ENCODE measurements at regions not wholly inside any gene's neighbourhood (a gene's known extent, or its start where the extent isn't known, plus 50 kb on each side); places are given as distances from the start of the nearest gene placed in this dataset.
"Not testable (repeated sequence)": the region's sequence is repeated elsewhere in the genome, so short reads cannot be mapped to it uniquely, and the experiment has no call there.

GRCh38 chr3:118245312-118245711 lies 789.3 kb downstream of the IGSF11 start:
- CTCF ChIA-PET, result no interaction called here
- H3K9me3 ChIP-seq, result no peaks in the 10 kb centered on the region
- no peaks in the 10 kb centered on the region for H3K4me1 ChIP-seq (ENCODE audit: control insufficient read depth in 1 of 2, insufficient read depth in 2 of 2, low read depth in 1 of 2, low read length in 1 of 2)
- H3K4me2 ChIP-seq, result no peak overlapping the region
- H3K27ac ChIP-seq (ENCODE audit: low read depth in 2 of 2, low read length in 1 of 2), result no peak overlapping the region
- DNase-seq, result no peak
- TF ChIP-seq MEF2A (IDR thresholded peaks at IDR 0.05; ENCODE audit: borderline replicate concordance, low read depth) (no peak), FOXM1 (IDR thresholded peaks at IDR 0.05; ENCODE audit: low read depth) (no peak), JUND (IDR thresholded peaks at IDR 0.05) (no peak), TCF12 (IDR thresholded peaks at IDR 0.05) (no peak), USF2 (IDR thresholded peaks at IDR 0.05; ENCODE audit: borderline replicate concordance, low read depth, low read length) (no peak), SMC3 (IDR thresholded peaks at IDR 0.05; ENCODE audit: low read depth, low read length) (no peak), FOSL2 (IDR thresholded peaks at IDR 0.05; ENCODE audit: borderline replicate concordance, low read depth) (no peak), FOXJ3 (CRISPR knock-in tag; IDR thresholded peaks at IDR 0.05) (no peak), POLR2AphosphoS5 (IDR thresholded peaks at IDR 0.05; ENCODE audit: low read depth, low read length) (no peak), ZBTB33 (IDR thresholded peaks at IDR 0.05; ENCODE audit: borderline replicate concordance, low read depth) (no peak)
- H2AFZ ChIP-seq (ENCODE audit: low read depth), result no peak overlapping the region
- H3K9ac ChIP-seq, result no peak overlapping the region
- no peaks in the 10 kb centered on the region for H3F3A ChIP-seq (replicated peaks; ENCODE audit: insufficient read depth)
- 54% methylated on average over 5 of the region's 5 CpGs for WGBS (ENCODE audit: low lambda C conversion rate)
- no peak overlapping the region for H3K4me3 ChIP-seq (ENCODE audit: low read depth in 2 of 2, low read length in 1 of 2)
- POLR2A ChIA-PET, result no interaction called here
- H4K20me1 ChIP-seq (ENCODE audit: insufficient read depth), result no peaks in the 10 kb centered on the region
- H3K36me3 ChIP-seq (replicated peaks in 1 of 2; ENCODE audit: control insufficient read depth in 1 of 2, insufficient read depth in 2 of 2, low read length in 1 of 2), result no peaks in the 10 kb centered on the region
- H3K9me2 ChIP-seq, result no peaks in the 10 kb centered on the region
- H3K27me3 ChIP-seq (ENCODE audit: insufficient read depth), result no peaks in the 10 kb centered on the region
- H3K79me2 ChIP-seq (ENCODE audit: insufficient read depth), result no peaks in the 10 kb centered on the region

GRCh38 chr3:118258850-118259249 lies 775.8 kb downstream of the IGSF11 start:
- WGBS (ENCODE audit: low lambda C conversion rate), result 74% methylated on average over 1 of the region's 1 CpG
- H3K4me2 ChIP-seq; H3K79me2 ChIP-seq (ENCODE audit: insufficient read depth); H3K36me3 ChIP-seq (replicated peaks in 1 of 2; ENCODE audit: control insufficient read depth in 1 of 2, insufficient read depth in 2 of 2, low read length in 1 of 2); H3F3A ChIP-seq (replicated peaks; ENCODE audit: insufficient read depth); H3K27ac ChIP-seq (ENCODE audit: low read depth in 2 of 2, low read length in 1 of 2); H3K27me3 ChIP-seq (ENCODE audit: insufficient read depth); H3K9me2 ChIP-seq; H2AFZ ChIP-seq (ENCODE audit: low read depth); H3K4me1 ChIP-seq (ENCODE audit: control insufficient read depth in 1 of 2, insufficient read depth in 2 of 2, low read depth in 1 of 2, low read length in 1 of 2); H4K20me1 ChIP-seq (ENCODE audit: insufficient read depth); H3K9me3 ChIP-seq; DNase-seq; H3K4me3 ChIP-seq (ENCODE audit: low read depth in 2 of 2, low read length in 1 of 2); H3K9ac ChIP-seq; POLR2A ChIA-PET: not testable (repeated sequence)
- CTCF ChIA-PET, result interaction anchor here (0.8 kb wide), 1 partner anchor 97 kb away, joined by 3 read pairs; no protein-coding TSS in a partner anchor

GRCh38 chr3:118262800-118263402 lies 771.7 kb downstream of the IGSF11 start:
- CTCF ChIA-PET, result no interaction called here
- Histone ChIP-seq H3K4me1 (ENCODE audit: control insufficient read depth in 1 of 2, insufficient read depth in 2 of 2, low read depth in 1 of 2, low read length in 1 of 2) (no peaks in the 10 kb centered on the region), H3K9me2 (no peaks in the 10 kb centered on the region), H3F3A (replicated peaks; ENCODE audit: insufficient read depth) (no peaks in the 10 kb centered on the region), H3K4me2 (no peak overlapping the region), H3K36me3 (replicated peaks in 1 of 2; ENCODE audit: control insufficient read depth in 1 of 2, insufficient read depth in 2 of 2, low read length in 1 of 2) (no peaks in the 10 kb centered on the region), H4K20me1 (ENCODE audit: insufficient read depth) (no peaks in the 10 kb centered on the region), H3K27me3 (ENCODE audit: insufficient read depth) (no peaks in the 10 kb centered on the region), H3K9me3 (no peaks in the 10 kb centered on the region), H3K4me3 (ENCODE audit: low read depth in 2 of 2, low read length in 1 of 2) (no peak overlapping the region), H3K27ac (ENCODE audit: low read depth in 2 of 2, low read length in 1 of 2) (no peak overlapping the region), H3K9ac (no peak overlapping the region), H2AFZ (ENCODE audit: low read depth) (no peak overlapping the region), H3K79me2 (ENCODE audit: insufficient read depth) (no peaks in the 10 kb centered on the region)
- no peak for DNase-seq
- POLR2A ChIA-PET, result no interaction called here
- 43% methylated on average over 5 of the region's 5 CpGs for WGBS (ENCODE audit: low lambda C conversion rate)
- TF ChIP-seq SIN3A (IDR thresholded peaks at IDR 0.05; ENCODE audit: borderline replicate concordance, low read depth, low read length) (no peak), NRF1 (IDR thresholded peaks at IDR 0.05; ENCODE audit: low read depth, low read length) (no peak), REST (IDR thresholded peaks at IDR 0.05; ENCODE audit: low read depth, low read length) (no peak), GABPA (IDR thresholded peaks at IDR 0.05; ENCODE audit: low read depth) (no peak), EZH2phosphoT487 (IDR thresholded peaks at IDR 0.05; ENCODE audit: borderline replicate concordance, low read depth) (no peak), MEF2A (IDR thresholded peaks at IDR 0.05; ENCODE audit: borderline replicate concordance, low read depth) (no peak), SMC3 (IDR thresholded peaks at IDR 0.05; ENCODE audit: low read depth, low read length) (no peak), MAX (IDR thresholded peaks at IDR 0.05; ENCODE audit: low read depth) (no peak), ELF1 (IDR thresholded peaks at IDR 0.05) (no peak)
